Peyer's patch (tissue), 4 donors: ENCODE measurements at regions not wholly inside any gene's neighbourhood (a gene's known extent, or its start where the extent isn't known, plus 50 kb on each side); places are given as distances from the start of the nearest gene placed in this dataset.

Experiments used
- DNase-seq, 3 donors: peaks; one replicate each; pipeline ENCODE4 v3.0.0-alpha.2; 2017 to 2019
- H3K27ac ChIP-seq, 4 donors: fragments of 200-600 bp; sonication (generic); one replicate each; pipeline ENCODE4 v1.5.1; 2016 to 2019
- H3K27me3 ChIP-seq, 2 donors: fragments of 200-600 bp; sonication (generic); one replicate each; pipeline ENCODE4 v1.5.1; 2019
- H3K36me3 ChIP-seq, 3 donors: fragments of 200-600 bp; sonication (generic); one replicate each; pipeline ENCODE4 v1.5.1; 2016 to 2019
- H3K4me1 ChIP-seq, 4 donors: fragments of 200-600 bp; sonication (generic); one replicate each; pipeline ENCODE4 v1.5.1; 2016 to 2019
- H3K4me3 ChIP-seq, 4 donors: fragments of 200-600 bp; sonication (generic); 1 replicate in 3 of 4; 2 replicates in 1 of 4; pipeline ENCODE4 v1.5.1; 2016 to 2019; ENCODE audit warnings: mild to moderate bottlenecking in 1 of 4
- H3K9me3 ChIP-seq, 4 donors: fragments of 200-600 bp; sonication (generic); one replicate each; pipeline ENCODE4 v1.5.1; 2016 to 2019; ENCODE audit warnings: mild to moderate bottlenecking in 1 of 4
- CTCF ChIP-seq, 6 experiments: fragments of 450-650 bp in 4 of 6; fragments of 200-600 bp in 2 of 6; sonication (generic) in 1 of 6; IDR thresholded peaks; one replicate each; pipeline ENCODE4 v1.5.1; 2017 to 2019; ENCODE audit warnings: antibody characterized with exemption in 6 of 6, mild to moderate bottlenecking in 3 of 6, moderate library complexity in 1 of 6
- POLR2A ChIP-seq, 2 donors: fragments of 450-650 bp; IDR thresholded peaks; one replicate each; pipeline ENCODE4 v1.5.1; 2017; ENCODE audit warnings: antibody characterized with exemption in 2 of 2, mild to moderate bottlenecking in 2 of 2, moderate library complexity in 2 of 2

GRCh38 chr3:104988496-104988895 lies 378.2 kb upstream of the ALCAM start:
- H3K27me3 ChIP-seq: no peaks in the 10 kb centered on the region
- TF ChIP-seq CTCF (IDR thresholded peaks at IDR 0.05) (no peak), POLR2A (IDR thresholded peaks at IDR 0.05) (no peak)
- H3K4me3 ChIP-seq: no peak overlapping the region
- no peak for DNase-seq
- H3K36me3 ChIP-seq: no peaks in the 10 kb centered on the region
- H3K9me3 ChIP-seq: no peaks in the 10 kb centered on the region
- no peak overlapping the region for H3K27ac ChIP-seq
- H3K4me1 ChIP-seq: no peaks in the 10 kb centered on the region

- Histone ChIP-seq H3K4me3 (no peak overlapping the region), H3K36me3 (no peaks in the 10 kb centered on the region), H3K27ac (no peak overlapping the region), H3K9me3 (no peaks in the 10 kb centered on the region), H3K4me1 (no peaks in the 10 kb centered on the region), H3K27me3 (no peaks in the 10 kb centered on the region)
- no peak for DNase-seq
- TF ChIP-seq CTCF (IDR thresholded peaks at IDR 0.05) (no peak), POLR2A (IDR thresholded peaks at IDR 0.05) (no peak)
Observed at GRCh38 chr3:104989878-104990277, 376.8 kb upstream of the ALCAM start.

- no peak for TF ChIP-seq POLR2A (IDR thresholded peaks at IDR 0.05)
- no peak for TF ChIP-seq CTCF (IDR thresholded peaks at IDR 0.05)
- H3K9me3 ChIP-seq: no peaks in the 10 kb centered on the region
- H3K36me3 ChIP-seq: no peaks in the 10 kb centered on the region
- H3K4me1 ChIP-seq: no peaks in the 10 kb centered on the region
- DNase-seq: no peak
- H3K4me3 ChIP-seq: no peak overlapping the region
- H3K27me3 ChIP-seq: no peaks in the 10 kb centered on the region
- H3K27ac ChIP-seq: no peak overlapping the region
Observed at GRCh38 chr3:104990758-104991157, 376.0 kb upstream of the ALCAM start.

- no peak for TF ChIP-seq POLR2A (IDR thresholded peaks at IDR 0.05)
- TF ChIP-seq CTCF (IDR thresholded peaks at IDR 0.05): no peak
- H3K27me3 ChIP-seq: no peaks in the 10 kb centered on the region
- H3K36me3 ChIP-seq: no peaks in the 10 kb centered on the region
- H3K4me1 ChIP-seq: no peaks in the 10 kb centered on the region
- no peak overlapping the region for H3K27ac ChIP-seq
- DNase-seq: no peak
- H3K9me3 ChIP-seq: no peaks in the 10 kb centered on the region
- H3K4me3 ChIP-seq: no peak overlapping the region
Observed at GRCh38 chr3:104992676-104993075, 374.0 kb upstream of the ALCAM start.

- no peak overlapping the region for H3K27ac ChIP-seq
Observed at GRCh38 chr3:105006164-105006563, 360.5 kb upstream of the ALCAM start.

More at GRCh38 chr3:105006164-105006563, 360.5 kb upstream of the ALCAM start:
- no peaks in the 10 kb centered on the region for H3K4me1 ChIP-seq
- H3K4me3 ChIP-seq: no peak overlapping the region
- H3K9me3 ChIP-seq: no peaks in the 10 kb centered on the region
- H3K27me3 ChIP-seq: no peaks in the 10 kb centered on the region
- H3K36me3 ChIP-seq: no peaks in the 10 kb centered on the region
- TF ChIP-seq POLR2A (IDR thresholded peaks at IDR 0.05) (no peak), CTCF (IDR thresholded peaks at IDR 0.05) (no peak)
- no peak for DNase-seq
